IPS-15b (cell line): ENCODE measurements at regions not wholly inside any gene's neighbourhood (a gene's known extent, or its start where the extent isn't known, plus 50 kb on each side); places are given as distances from the start of the nearest gene placed in this dataset.

ENCODE experiments used
- H3K27me3 ChIP-seq: one replicate; pipeline ENCODE4 v1.6.1; 2013; ENCODE audit warnings: low read length; ENCODE audit not compliant: control insufficient read depth, insufficient read depth
- H3K36me3 ChIP-seq: one replicate; pipeline ENCODE4 v1.6.1; 2013; ENCODE audit warnings: low read length; ENCODE audit not compliant: control insufficient read depth, insufficient read depth
- H3K4me1 ChIP-seq: one replicate; pipeline ENCODE4 v1.6.1; 2013; ENCODE audit warnings: mild to moderate bottlenecking, low read length; ENCODE audit not compliant: control insufficient read depth, insufficient read depth
- H3K4me3 ChIP-seq: one replicate; pipeline ENCODE4 v1.5.1; 2013; ENCODE audit warnings: low read depth, low read length
- H3K9ac ChIP-seq: one replicate; pipeline ENCODE4 v1.6.1; 2013; ENCODE audit warnings: low read depth, mild to moderate bottlenecking, low read length
- H3K9me3 ChIP-seq: one replicate; pipeline ENCODE4 v1.6.1; 2013; ENCODE audit warnings: mild to moderate bottlenecking, low read length; ENCODE audit not compliant: control insufficient read depth, insufficient read depth

DNA sequence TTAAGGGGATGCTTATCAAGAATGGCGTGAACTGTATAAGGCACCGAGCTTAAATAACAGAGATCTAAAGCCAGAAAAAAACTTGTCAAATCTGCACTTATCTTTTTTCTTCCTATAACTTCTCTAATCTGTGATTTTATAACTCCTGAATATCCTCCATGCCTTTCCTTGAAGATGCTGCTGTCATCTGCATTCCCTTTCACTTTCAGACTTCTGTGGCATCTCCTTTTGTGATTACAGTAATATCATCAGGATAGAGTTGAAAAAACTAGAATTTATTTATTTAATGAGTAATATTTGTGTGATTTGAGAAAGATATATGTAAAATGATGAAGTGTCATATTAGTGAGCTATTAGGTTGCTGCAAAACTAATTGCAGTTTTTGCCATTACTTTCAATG is 357.8 kb upstream of the PTBP2 start:
- H3K36me3 ChIP-seq, result no peaks in the 10 kb centered on the region
- no peaks in the 10 kb centered on the region for H3K9me3 ChIP-seq
- H3K9ac ChIP-seq, result no peak overlapping the region
- no peaks in the 10 kb centered on the region for H3K4me1 ChIP-seq
- H3K27me3 ChIP-seq, result no peaks in the 10 kb centered on the region
- H3K4me3 ChIP-seq, result no peak overlapping the region

DNA sequence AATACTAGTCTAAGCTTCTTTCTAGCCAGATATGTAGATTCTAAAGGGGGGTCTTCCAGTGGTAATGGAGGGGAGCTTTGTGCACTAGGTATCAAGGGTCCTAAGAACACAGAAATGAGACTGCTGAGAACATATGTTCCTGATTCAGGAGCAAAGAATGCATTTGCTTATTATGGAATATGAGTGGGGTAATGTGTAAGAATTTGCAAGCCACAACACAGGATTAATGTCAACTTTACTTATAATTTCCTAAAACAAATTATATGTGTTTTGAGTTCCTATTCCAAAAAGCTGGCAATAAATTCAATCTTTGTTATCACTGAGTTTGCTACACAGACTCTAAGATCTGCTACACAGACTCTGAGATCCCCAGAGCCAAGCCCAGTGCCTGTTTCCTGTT is 357.0 kb upstream of the PTBP2 start:
- Histone ChIP-seq H3K4me1 (no peaks in the 10 kb centered on the region), H3K9me3 (no peaks in the 10 kb centered on the region), H3K36me3 (no peaks in the 10 kb centered on the region)

DNA sequence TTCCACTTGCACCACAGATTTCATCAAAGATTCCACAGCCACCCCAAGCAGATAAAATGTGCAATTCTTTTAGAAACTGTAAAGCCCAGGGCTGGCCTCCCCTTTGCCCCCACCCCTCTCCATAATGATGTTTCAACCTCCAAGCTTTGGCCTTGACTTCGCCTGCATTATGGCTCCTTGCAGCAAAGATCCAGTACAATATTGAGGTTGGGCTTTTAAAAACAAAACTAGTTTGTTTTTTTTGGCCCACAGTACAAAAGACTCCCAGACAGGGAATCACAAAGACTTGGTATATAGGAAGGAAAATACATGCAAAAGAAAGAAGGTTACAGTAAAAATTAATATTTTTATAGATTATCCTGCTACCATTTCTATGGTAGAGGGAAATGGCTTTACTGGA is 356.5 kb upstream of the PTBP2 start:
- H3K9ac ChIP-seq, result no peak overlapping the region
- no peaks in the 10 kb centered on the region for H3K4me1 ChIP-seq
- H3K27me3 ChIP-seq, result no peaks in the 10 kb centered on the region
- no peaks in the 10 kb centered on the region for H3K36me3 ChIP-seq
- no peaks in the 10 kb centered on the region for H3K9me3 ChIP-seq
- no peak overlapping the region for H3K4me3 ChIP-seq

More for the DNA sequence above, 357.0 kb upstream of the PTBP2 start:
- Histone ChIP-seq H3K4me3 (no peak overlapping the region), H3K27me3 (no peaks in the 10 kb centered on the region), H3K9ac (no peak overlapping the region)

DNA sequence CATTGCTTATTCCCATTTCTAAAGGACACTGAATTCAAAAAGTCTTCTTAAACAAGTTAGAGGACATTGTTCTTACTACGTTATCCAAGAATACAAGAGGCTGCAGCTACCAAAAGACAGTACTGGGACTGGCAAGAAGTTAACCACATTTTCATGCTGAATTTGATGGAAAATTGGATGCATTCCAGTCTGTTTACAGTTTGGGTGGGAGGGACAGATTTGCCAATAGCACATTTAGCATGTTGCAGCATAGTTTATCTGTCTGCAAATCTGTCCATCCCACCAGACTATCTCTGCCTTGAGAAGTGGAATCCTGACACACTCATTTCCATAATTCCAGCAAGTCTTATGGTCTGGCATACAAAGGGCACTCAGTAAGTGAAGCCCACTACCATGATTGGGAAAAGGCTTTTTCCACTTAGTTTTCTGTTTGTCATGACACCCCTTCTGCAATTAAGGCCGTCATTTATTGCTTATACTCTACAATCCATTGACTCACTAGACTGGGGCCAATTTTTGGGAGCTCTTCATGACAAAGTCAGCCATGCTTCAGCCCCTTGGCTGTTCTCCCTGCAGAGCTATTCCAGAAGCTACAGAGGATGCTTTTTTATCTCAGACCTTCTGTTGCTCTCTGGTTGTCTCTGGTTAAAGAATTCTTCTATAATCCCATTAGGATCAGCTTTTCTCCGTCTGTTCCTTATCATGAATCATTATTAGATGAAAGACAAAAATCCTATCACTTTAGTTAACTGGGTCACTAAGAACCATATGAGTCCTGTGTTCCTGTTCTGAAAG is 355.8 kb upstream of the PTBP2 start:
- Histone ChIP-seq H3K4me3 (no peak overlapping the region), H3K9me3 (no peaks in the 10 kb centered on the region), H3K4me1 (no peaks in the 10 kb centered on the region), H3K36me3 (no peaks in the 10 kb centered on the region), H3K27me3 (no peaks in the 10 kb centered on the region), H3K9ac (no peak overlapping the region)

DNA sequence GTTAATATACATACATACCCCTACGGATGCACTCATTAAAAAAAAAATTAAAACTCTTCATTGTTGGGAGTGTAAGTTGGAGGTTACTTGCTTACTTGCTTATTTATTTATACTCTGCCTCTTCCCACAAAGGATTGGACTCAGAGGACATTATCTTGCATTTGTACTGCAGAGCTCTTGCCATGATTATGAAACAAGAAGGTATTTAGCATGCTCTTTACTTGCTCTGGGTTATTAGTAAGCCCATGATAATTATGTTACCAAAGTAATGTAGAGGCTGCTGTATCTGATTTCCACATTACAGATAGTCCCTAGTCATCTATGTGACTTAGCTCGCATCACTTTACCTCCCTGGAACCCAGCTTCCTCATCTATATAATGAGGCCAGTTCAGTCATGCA is 355.1 kb upstream of the PTBP2 start:
- H3K27me3 ChIP-seq, result no peaks in the 10 kb centered on the region
- H3K9me3 ChIP-seq, result no peaks in the 10 kb centered on the region
- no peaks in the 10 kb centered on the region for H3K4me1 ChIP-seq
- no peak overlapping the region for H3K9ac ChIP-seq
- no peak overlapping the region for H3K4me3 ChIP-seq
- no peaks in the 10 kb centered on the region for H3K36me3 ChIP-seq

DNA sequence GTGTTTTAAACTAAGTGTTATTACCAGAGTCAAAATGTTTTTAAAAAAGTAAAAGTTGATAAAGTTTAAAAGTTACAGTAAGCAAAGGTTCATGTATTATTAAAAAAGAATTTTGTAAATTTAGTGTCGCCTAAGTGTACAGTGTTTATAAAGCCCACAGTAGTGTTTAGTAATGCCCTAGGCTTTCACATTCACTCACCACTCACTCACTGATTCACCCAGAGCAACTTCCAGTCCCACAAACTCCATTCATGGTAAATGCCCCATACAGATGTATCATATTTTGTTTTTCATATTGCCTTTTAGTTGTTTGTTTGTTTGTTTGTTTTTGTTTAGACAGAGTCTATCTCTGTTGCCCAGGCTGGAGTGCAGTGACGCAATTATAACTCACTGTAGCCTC is 353.8 kb upstream of the PTBP2 start:
- no peaks in the 10 kb centered on the region for H3K9me3 ChIP-seq
- no peak overlapping the region for H3K9ac ChIP-seq
- H3K27me3 ChIP-seq, result no peaks in the 10 kb centered on the region
- no peaks in the 10 kb centered on the region for H3K4me1 ChIP-seq
- H3K36me3 ChIP-seq, result no peaks in the 10 kb centered on the region
- no peak overlapping the region for H3K4me3 ChIP-seq

DNA sequence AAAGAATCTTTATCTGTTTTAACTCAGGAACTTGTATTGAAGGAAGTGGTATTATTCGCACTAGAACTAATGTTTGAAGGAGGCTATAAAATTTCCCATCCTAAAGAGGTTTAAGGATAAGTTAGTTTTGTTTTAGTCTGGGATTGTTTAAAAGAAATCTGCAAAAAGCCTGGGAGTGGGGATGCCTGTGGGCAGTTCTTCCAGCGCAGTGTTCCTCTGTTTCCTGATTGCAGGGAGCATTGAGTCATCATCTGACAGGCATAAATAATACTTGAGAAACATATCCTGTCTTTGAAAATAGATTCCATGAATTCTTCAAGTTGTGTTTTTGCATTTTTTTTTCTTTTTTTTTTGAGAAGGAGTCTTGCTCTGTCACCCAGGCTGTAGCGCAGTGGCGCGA is 350.8 kb upstream of the PTBP2 start:
- Histone ChIP-seq H3K36me3 (no peaks in the 10 kb centered on the region), H3K4me3 (no peak overlapping the region), H3K9ac (no peak overlapping the region), H3K9me3 (no peaks in the 10 kb centered on the region), H3K4me1 (no peaks in the 10 kb centered on the region), H3K27me3 (no peaks in the 10 kb centered on the region)

DNA sequence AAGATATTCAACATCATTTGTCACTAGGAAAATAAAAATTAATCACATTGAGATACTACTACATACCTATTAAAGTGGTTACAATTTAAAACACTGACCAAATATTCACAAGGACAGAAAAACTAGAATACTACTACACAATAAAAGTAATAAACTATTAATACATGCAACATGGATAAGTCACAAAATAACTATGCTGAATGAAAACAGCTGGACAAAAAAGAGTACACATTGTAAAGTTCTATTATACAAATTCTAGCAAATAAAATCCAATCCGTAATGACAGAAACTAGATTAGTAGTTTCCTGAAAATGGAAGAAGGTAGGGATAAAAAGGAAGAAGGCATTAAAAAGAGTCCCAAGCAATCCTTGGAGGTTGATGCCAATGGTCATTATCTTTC is 348.7 kb upstream of the PTBP2 start:
- H3K4me3 ChIP-seq, result no peak overlapping the region
- no peaks in the 10 kb centered on the region for H3K4me1 ChIP-seq
- H3K27me3 ChIP-seq, result no peaks in the 10 kb centered on the region

DNA sequence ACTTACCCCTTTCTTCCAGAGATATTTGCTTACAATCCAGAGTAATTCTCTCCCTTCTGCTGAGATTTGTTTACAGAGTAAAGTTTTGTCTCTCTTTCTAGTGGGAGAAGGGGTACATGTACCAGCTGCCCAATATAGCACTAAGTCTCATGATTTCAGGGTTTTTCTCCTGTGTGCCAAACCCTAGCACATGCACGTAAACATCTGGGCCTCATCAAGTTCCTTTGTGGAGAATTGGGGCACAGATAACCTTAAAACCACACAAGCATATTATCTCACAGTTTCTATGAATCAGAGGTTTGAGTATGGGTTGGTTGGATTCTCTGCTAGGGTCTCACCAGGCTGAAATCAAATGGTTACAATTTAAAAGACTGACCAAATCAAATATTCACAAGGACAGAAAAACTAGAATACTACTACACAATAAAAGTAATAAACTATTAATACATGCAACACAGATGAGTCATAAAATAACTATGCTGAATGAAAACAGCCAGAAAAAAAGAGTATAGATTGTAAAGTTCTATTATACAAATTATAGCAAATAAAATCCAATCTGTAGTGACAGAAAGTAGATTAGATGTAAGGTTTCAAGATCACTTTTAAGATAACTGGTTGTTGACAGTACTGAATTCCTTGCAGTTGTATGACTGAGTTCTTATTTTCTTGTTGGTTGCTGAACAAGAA is 347.4 kb upstream of the PTBP2 start:
- Histone ChIP-seq H3K4me3 (no peak overlapping the region), H3K9ac (no peak overlapping the region), H3K36me3 (no peaks in the 10 kb centered on the region), H3K9me3 (no peaks in the 10 kb centered on the region), H3K4me1 (no peaks in the 10 kb centered on the region), H3K27me3 (no peaks in the 10 kb centered on the region)

More for the DNA sequence above, 348.7 kb upstream of the PTBP2 start:
- H3K9me3 ChIP-seq, result no peaks in the 10 kb centered on the region
- H3K36me3 ChIP-seq, result no peaks in the 10 kb centered on the region
- no peak overlapping the region for H3K9ac ChIP-seq

DNA sequence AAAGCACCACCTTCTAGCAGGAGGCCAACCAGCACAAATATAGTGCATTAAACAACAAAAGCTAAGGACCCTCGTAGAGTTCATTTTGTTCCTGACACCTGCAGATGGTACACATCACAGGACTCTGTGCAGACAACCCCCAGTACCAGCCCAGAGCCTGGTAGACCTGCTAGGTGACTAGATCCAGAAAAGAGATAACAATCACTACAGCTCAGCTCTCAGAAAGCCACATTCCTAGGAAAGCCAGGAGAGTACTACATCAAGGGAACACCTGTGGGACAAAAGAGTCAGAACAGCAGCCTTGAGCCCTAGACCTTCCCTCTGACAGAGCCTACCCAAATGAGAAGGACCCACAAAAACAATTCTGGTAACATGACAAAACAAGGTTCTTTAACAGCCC is 344.7 kb upstream of the PTBP2 start:
- no peak overlapping the region for H3K4me3 ChIP-seq
- H3K27me3 ChIP-seq, result no peaks in the 10 kb centered on the region
- H3K36me3 ChIP-seq, result no peaks in the 10 kb centered on the region
- no peaks in the 10 kb centered on the region for H3K9me3 ChIP-seq
- no peaks in the 10 kb centered on the region for H3K4me1 ChIP-seq
- no peak overlapping the region for H3K9ac ChIP-seq

DNA sequence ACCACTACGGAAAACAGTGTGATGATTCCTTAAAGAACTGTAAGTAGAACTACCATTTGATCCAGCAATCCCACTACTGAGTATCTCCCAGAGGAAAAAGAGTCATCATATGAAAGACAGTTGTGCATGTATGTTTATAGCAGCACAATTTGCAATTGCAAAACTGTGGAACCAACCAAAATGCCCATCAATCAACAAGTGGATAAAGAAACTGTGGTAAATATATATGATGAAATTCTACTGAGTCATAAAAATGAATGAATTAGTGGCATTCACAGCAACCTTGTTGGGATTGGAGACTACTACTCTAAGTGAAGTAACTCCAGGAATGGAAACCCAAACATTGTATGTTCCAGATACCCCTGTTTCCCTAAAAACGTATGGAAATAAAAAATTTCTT is 337.0 kb upstream of the PTBP2 start:
- no peaks in the 10 kb centered on the region for H3K9me3 ChIP-seq
- no peak overlapping the region for H3K4me3 ChIP-seq
- no peaks in the 10 kb centered on the region for H3K4me1 ChIP-seq
- H3K9ac ChIP-seq, result no peak overlapping the region
- H3K36me3 ChIP-seq, result no peaks in the 10 kb centered on the region
- H3K27me3 ChIP-seq, result no peaks in the 10 kb centered on the region

DNA sequence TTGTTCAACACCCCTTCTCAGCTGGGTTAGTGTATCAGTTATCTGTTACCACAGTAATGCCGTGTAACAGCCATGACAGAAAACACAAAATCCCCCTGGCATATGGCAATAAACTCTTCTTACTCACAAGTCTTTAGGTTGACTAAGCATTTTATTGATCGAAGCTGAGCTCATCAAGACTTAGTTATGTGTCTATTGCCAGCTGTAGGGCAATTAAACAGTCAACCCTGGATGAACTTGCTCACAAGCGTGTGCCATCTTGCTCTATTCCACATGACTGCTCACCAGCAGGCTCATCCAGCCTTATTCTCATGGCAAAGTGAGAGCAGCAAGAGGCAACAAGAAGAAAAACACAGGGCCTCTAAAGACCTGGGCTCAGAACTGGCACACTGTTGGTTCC is 333.8 kb upstream of the PTBP2 start:
- Histone ChIP-seq H3K4me1 (no peaks in the 10 kb centered on the region), H3K9ac (no peak overlapping the region), H3K27me3 (no peaks in the 10 kb centered on the region), H3K4me3 (no peak overlapping the region), H3K36me3 (no peaks in the 10 kb centered on the region), H3K9me3 (no peaks in the 10 kb centered on the region)
